ENCODE measurements at regions not wholly inside any gene's neighbourhood (a gene's known extent, or its start where the extent isn't known, plus 50 kb on each side); places are given as distances from the start of the nearest gene placed in this dataset.

DNA sequence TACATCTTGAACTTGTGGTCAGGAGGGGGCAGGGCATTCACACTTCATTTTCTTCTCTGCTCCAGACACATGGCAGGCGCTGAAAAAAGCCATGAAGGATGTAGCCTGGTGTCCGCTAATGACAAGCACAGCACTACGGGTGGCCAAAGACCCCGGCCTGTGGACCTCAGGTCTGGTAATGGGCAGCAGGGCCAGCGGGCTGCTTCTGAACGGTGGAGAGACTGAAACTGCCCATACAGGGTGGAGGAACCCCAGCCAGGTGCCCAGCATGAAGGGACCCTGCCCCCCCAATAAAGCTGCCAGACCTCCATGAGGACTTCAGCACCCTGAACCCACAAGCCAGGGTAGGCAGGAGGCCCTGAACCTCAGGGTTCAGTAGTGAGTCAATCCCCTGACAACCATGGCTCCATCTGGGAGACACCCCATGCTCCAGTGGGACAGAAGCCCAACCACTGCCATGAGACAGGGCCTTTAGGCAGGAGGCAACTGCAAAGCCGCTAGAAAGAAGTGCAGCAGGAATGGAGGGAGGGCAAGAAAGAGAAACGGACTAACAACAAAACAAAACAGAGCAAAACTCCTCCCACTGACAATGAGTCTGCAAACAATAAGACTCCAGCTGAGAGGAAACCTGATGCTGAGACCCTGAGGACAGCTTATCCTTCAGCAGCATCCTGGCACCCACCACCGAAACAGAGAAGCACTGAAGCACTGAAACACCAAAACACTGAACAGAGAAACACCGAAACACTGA, 140.2 kb upstream of the PPP2R2D start:
- no peak for DNase-seq

DNA sequence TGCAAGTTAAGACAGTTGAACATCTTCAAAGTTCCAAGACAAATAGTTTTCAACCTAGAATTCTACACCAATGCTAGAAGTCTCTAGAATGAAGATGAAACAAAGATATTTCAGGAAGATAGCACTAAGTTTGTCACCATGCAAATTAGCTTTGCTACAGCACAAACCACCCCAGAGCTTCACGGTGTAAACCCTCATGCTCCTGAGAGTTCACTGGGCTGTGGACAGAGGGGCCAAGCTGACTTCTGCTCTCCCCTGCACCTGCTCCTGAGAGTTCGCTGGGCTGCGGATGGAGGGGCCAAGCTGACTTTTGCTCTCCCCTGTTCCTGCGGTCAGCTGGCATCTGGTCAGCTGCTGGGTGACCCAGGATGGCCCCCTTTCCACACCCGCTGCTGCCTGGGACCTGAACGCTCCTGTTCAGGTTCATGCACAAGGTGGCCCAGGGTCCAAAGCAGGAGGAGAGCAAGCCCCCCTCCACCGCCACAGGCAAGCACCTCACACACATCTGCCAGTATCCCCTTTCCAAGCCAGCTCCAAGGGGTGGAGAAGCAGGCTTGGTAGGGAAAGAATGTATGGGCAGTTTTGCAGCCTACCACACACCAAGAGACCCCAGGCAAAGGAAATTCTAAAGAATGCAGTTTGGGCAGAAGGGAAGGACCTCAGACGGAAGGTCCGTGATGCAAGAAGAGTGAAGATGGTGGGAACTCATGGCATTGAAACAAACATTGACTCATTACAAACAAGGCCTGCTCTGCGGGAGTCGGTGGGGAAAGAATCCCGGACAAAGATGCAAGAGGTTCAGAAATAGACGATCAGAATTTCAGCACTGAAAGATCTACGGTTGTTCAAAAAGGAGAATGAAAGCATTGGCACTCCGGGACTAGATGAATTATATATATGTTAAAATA, 137.8 kb upstream of the PPP2R2D start:
- no peak for DNase-seq

DNA sequence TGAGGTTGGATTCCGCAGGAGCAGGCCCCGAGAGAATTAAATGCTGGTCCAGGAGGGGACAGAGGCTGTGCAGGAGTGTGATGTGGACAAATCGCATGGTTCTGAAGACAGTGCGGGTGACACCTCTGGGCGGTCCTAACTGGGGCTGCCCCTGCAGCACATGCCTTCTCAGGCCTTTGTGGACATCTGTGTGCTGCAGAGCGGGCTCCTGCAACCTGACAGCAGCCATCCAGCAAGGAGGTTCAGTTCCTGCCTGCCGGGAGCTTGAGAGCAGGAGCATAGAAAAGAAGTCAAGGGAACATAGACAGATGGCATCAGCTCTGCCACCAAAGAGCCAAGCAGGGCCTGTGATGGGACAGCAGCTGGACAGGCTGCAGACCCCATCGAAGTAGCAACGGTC, 135.9 kb upstream of the PPP2R2D start:
- DNase-seq: no peak

DNA sequence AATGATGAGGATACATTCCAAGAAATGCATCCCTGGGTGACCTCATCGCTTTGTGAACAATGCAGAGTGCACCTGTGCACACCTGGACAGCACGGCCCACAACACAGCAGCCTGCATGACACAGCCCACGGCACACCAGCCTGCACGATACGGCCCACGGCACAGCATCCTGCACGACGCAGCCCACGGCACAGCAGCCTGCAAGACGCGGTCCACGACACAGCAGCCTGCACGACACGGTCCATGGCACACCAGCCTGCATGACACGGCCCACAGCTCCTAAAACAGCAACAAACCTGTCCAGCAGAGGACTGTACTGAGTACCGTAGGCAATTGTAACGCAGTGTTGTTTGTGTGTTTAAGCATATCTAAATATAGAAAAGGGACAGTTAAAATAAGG, 134.7 kb upstream of the PPP2R2D start:
- DNase-seq: no peak

DNA sequence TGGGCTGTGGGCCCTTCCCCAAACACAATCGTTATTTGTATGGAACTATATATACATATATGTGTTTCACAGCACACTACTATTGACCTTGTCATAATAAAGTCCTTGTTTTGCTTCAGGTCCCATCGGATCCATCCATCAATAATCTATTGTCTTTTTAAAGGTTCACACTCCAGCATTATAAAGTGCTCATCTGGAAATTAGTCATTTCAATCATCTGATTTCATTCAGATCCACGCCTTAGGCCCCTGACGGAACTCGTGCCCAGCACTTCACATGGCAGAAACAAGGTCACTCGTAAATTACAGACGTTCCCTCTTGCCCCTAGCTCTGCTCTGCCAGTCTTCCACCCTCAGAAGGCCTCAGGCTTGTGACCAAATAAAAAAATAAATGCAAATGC, 133.1 kb upstream of the PPP2R2D start:
- no peak for DNase-seq

DNA sequence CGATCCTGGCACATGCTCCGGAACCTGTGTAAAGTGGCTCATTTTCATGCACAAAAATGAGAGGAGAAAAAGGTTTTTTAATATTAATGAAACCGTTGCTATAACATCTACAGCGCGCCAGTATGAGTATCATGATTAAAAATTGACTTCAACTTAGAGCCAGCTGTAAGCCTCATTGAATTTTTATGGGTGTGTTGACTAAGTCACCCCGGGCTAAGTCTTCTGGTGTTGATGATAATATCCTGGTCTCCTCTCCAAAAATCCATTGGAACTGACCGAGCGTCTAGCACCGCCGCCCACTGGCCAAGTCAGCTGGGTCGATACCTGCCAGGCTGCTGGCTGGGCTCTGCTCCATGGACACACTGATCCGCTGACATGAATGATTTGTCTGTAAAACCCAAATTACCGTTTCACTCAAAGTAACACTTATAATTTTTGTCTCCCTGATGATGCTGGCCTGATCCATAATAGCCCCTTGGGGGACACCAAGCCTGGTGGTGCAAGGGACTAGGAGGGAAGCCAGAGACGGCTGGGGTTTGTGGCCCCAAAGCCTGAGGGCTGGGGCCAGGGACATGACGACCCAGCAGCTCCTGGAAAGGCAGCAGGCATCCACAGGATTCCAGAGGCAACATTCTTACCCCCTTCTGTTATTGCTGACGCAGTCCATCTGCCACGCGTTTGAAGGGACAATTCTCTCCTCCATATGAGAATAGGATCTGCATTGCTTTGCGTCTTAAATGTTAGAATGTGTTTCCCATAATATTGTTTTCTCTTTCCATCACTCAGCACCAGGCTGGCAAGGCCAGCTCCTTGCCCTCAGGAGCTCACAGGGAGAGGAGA, 131.0 kb upstream of the PPP2R2D start:
- DNase-seq: no peak

DNA sequence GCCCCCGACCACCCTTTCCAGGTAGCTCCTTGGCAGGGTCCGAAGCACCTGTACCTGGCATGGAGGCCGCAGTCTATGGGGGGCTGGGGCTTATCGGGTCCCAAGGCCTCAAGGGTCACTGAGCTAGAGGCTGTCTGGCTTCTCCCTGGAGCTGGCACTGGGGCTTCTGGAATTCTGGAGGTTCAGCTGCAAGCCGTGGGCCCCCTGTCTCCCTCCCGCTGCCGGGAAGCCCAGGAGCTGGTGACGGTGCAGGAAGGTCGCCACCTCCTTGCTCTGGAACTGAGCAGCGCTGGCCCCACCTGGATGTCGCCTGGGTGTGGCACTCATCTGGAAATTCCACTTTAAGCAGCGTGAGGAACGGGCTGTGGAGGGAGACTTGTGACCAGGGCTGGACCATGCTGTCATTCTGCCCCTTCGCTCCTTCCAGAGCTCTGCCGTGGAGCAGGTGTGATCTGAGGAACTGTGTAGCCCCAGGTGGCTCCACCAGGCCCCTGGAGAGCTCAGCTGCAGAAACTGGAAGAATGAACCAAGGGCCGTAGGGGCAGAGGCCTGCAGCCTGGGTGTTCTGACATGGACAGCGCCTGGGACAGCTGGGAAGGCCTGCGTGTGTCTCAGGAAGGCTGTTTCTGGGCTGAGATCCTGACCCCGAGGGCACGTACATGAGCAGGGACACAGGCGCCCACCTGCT, 129.7 kb upstream of the PPP2R2D start:
- no peak for DNase-seq

DNA sequence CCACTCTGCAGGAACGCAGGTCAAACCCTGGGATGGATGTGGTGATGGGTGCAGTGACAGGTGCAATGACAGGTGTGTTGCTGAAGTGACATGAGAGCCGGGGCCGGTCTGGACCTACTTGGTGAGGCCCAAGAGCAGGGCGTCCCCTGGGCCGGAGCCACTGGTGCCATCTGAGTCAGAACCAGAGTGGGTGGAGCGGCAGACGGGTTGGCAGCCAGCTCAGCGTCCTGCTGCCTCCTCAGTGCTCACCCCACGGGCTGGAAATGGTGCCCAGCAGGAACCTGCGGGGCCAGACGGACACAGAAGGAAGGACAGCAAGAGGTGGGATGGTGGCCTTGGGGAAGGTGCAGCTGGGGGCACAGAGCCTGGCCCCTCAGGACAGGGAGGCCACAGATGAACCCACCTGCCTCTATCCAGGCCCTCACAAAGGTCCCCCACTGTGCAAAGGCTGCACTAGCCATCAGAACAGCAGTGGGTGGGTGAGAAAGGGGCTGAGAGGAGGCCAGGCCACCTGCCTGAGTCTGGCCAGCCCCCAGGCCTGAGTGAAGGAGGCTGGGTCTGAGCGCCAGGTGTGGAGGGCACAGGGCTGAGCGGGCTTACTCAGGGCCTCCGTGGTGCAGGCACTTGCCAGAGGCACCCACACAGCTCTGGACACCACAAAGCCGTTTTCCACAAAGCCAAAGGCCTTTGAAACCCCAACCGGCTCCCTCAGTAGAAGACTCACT, 129.0 kb upstream of the PPP2R2D start:
- DNase-seq: no peak

DNA sequence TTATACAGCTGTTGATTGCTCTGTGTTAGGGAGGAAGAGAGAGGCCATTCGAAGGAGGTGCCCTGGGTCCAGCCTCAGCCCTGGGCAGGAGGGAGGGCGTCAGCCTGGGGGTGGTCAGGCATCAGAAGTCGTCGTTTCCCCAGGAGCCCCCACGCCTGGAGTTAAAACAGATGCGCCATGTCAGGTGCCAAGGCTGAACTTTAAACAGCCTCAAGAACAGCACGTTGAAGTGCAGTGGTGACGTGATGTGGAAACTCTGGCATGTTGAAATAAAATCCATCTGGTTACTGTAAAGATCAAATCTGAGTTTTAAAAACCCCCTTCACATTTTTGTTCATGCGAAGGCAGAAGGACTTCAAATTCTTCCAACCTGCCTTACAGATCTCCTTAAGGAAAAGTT, 128.4 kb upstream of the PPP2R2D start:
- no peak for DNase-seq

DNA sequence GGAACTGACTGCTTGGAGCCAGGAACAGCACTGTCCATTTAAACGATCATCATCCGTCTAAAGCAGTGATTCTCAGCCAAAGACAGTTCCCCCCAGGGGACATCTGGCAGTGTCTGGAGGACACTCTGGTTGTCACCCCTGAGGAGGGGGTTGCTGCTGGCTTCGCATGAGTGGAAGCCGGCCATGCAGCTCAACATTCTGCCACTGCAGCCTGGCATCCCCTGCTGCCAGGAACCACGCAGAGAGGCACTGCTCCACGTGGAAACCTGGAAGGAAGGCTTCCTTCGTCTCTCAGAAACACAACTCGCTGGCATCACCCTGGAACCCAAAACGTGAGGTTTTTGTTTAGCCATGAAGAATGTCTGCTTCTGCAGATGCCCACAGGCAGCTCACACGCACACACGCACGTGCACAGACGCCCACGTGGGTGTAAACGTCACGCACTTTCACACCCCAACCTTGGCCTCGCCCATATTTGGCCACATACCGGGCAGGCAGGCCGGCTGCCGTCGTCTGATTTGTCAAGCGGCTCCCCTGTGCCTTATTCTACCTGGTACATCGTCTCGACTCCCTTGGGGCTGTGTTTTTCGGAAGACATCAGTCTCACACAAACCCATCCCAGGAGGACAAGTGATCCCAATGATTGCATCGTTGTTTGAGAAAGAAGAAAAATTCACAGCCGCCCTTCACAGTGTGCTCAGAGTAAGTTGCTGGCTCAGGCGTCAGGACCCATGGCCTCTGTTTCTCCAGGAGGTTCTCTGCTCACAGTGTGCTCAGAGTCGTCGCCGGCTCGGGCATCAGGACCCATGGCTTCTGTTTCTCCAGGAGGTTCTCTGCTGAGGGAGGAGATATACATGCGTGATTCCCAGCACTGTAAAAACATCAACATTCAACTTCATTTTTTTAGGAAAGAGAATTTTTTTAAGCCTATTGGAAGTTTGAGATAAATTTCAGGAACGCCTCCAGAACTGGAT, 127.2 kb upstream of the PPP2R2D start:
- no peak for DNase-seq

DNA sequence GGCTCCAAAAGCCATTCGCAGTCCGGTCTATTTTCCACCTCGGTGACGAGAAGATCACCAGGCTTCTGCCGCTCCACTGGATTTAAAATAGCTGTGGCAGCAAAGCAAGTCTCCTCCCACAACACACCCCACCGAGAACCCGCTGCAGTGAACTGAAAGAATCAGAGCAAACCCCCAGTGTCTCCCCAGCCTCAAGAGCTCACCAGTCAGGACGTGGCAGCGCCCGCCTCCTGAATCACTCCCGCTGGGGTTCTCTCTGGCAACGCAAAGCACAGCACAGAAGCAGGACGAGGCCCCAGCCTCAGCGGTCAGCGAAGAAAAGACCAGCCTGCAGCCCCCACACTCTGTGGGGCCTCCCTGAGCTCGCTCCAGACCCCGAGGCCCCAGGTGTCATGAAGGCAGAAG, 126.1 kb upstream of the PPP2R2D start:
- no peak for DNase-seq

DNA sequence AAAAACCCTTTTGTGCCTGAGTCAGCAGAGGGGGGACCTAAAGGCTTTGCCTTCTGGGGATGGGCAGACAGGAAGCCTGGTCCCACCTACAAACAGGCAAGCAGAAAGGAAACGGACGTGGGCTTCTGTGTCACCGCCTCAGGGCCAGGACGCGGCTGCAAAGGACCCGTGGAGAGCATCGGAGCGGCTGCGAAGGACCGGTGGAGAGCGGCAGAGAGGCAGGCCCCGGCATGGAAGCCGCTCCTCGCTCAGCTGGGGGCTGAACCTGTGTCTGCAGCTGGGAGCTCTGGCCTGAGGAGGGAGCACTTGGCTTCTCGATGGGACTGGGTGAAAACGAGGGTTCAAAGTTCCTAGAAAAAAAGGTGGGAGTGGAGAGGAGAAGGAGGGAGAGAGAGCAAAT, 125.4 kb upstream of the PPP2R2D start:
- DNase-seq: no peak

DNA sequence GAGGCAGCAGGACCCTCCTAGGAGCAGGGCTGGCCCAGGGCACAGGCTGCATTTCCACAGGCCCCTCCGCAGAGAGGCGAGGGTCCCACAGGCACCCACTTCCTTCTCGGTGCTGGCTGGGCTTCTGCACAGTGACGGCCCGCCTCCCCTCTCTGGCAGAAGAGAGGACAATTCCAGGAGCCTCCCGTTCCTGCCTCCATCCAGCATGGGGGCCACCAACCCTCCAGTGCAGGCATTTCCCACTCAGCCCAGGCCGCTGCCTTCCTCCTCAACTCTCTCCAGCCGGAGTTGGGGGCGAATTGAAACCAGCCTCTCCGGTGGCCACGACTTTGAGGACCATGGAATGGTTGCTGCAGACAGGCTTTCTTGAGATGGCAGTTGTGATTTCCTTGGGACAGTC, 125.0 kb upstream of the PPP2R2D start:
- DNase-seq: no peak

DNA sequence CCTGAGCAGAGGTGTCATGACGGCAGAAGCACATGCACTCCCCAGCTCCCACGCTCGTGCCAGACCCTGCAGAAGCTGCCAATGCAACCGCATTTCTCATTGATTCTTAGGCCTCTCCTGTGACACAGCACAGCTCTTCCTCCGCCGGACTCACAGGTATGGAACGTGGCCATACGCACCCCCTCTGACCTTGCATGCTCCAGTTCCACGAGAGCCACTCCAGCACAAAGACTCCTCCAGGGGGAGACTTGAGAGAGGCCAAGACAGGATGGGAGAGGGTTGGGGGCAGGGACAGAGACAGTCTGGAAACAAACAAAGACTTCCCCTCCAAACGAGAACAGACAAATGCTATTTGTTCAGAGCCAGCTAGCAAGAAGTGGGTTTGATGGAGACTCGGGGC, 124.3 kb upstream of the PPP2R2D start:
- DNase-seq: no peak

DNA sequence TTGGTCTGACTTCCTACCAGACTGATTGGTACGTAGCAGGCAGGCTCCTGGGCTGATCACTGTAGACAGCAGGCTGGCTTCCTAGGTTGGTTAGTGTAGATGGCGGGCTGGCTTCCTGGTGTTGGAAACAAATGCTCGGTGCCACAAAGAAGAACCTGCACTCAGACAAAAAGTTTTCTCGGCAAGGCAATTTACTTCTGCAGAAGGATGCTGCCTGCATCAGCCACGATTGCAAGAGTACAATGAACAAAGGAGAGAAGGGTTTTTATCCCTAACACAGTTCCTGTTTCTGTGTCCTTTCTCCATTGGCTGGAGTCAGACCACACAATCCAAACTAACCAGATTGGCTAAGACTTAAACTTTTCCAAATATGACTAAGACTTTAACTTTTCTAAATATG, 123.6 kb upstream of the PPP2R2D start:
- no peak for DNase-seq

DNA sequence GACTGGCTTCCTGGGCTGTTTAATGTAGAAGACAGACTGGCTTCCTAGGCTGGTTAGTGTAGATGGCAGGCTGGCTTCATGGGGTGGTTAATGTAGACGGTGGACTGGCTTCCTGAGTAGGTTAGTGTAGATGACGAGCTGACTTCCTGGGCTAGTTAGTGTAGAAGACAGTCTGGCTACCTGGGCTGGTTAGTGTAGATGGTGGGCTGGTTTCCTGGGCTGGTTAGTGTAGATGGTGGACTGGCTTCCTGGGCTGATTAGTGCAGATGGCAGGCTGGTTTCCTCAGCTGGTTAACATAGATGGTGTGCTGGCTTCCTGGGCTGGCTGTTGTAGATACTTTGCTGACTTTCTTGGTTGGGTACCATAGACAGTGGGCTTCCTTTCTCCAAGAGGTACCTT, 122.9 kb upstream of the PPP2R2D start:
- no peak for DNase-seq

DNA sequence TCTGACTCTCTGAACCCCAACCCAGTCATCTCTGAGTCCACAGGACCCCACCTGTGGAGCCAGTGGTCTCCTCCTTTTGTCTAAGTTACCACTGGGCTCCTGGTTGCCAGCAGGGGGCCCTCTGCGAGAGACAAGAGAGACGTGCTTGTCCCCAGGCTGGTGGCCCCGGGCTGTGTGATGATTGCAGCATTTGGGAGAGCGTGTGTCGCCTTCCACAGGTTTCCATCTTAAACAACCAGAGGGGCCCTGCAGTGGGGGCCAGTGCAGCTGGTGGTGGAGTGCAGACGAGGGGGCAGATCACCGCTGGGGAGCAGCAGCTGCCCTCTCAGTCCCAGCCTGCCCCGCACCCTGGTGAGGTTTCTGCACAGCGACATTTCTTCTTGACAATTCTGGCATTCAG, 122.4 kb upstream of the PPP2R2D start:
- no peak for DNase-seq

DNA sequence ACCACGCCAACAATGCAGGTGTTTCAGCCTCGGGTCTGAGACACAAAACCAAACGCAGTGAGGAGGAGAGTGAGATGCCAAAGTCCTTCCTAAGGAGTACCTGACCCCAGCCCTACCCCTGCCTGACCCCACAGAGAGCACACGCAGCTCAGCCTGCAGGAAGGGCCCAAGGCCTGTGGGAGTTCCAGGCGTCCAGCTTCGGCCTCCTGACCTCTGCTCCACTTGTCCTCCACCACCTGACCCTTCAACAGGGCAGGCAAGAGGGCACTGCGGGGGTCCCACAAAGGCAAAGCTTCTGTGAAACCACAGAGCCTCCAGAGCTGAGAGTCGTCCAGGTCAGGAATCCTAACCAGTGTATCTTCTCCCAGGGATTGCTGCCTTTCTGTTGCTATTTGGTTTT, 122.0 kb upstream of the PPP2R2D start:
- DNase-seq: no peak

DNA sequence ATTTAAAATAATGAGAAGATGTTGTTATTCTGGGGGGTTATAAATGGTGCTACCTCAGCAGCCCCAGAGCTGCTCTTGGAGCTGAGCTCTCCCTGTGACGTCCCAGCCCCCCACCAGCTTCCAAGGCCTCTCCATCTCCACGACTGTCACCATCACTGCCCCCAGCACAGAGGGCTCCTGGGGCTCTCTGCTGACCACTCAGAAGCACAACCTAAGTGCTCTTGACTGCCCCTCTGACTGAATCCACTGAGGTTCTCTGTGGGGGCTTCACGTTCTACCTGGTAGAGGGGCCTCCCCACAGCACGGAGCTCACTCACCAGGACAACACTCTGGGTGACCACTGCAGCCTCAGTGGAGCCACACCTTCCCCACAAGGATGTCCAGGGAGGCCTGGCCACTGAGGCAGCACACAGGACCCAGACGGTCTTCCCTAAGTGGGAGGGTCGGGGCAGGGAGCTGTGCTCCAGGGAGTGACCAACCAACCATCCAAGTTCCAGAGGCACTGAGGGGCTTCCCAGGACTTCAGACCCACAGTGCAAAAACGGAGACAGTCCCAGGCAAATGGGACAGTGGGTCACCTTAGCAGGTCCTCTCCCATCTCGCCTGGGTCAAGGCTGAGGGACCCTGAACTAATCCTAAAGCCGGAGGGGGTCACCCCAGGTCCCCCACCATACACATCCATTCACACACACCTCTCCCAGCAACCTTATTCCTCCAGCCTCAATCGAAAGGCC, 121.0 kb upstream of the PPP2R2D start:
- DNase-seq: no peak

DNA sequence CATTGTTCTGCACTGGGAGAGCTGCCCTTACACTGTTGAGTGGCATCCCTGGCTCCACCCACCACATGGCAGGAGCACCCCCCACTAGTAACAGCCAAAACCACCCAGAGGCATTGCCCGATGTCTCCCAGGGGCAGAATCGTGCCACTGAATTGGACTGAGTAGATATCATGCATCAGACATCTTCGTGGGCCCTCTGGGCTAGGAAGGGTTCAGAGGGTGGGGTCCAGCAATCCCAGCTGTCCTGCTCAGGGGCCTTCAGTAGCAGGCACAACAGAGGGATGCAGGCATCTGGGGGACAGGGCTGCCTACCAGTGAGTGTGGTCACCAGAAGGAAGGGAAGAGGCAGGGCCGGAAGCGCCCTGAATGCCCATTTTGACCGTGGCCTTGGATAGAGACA, 119.7 kb upstream of the PPP2R2D start:
- no peak for DNase-seq

Measured in AML-193 (cell line).